ENCODE measurements at regions not wholly inside any gene's neighbourhood (a gene's known extent, or its start where the extent isn't known, plus 50 kb on each side); places are given as distances from the start of the nearest gene placed in this dataset.
"Not testable (repeated sequence)": the region's sequence is repeated elsewhere in the genome, so short reads cannot be mapped to it uniquely, and the experiment has no call there.

DNA sequence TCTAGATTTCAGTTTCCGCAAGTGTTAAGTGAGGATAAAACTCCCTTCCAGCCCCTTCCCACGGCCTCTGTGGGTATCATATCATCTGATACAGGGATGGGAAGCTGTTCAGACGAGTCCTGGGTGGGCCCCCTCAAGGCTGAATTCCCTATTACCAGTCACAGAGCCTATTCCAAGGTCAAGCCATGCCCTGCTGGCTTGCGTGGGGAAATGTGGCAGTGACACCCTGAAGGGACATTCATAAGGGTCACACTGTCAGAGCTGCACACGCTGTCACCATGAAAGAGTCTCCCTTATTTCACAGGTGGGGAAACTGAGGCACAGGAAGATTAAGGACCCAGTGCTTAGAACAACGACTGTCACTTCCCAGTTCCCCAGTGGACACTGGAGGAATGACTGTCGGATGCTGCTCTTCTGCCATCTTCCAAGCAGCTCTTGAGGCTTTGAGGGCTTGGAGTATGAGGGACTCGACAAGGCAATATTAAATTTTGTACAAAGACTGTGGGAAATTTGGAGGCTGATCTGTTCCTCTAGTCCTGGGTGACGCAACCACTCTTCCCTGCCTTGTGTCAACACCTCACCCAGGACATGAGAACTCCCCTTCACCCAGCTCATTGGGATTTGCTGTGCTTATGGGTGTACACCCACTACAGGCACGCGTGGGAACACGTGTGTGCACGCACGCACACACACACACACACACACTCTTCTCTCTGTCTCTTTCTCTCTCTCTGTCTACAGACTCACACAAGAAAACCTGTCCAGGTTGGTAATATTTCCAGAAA lies 386.0 kb downstream of the RPS24 start:
- DNase-seq = no peak

DNA sequence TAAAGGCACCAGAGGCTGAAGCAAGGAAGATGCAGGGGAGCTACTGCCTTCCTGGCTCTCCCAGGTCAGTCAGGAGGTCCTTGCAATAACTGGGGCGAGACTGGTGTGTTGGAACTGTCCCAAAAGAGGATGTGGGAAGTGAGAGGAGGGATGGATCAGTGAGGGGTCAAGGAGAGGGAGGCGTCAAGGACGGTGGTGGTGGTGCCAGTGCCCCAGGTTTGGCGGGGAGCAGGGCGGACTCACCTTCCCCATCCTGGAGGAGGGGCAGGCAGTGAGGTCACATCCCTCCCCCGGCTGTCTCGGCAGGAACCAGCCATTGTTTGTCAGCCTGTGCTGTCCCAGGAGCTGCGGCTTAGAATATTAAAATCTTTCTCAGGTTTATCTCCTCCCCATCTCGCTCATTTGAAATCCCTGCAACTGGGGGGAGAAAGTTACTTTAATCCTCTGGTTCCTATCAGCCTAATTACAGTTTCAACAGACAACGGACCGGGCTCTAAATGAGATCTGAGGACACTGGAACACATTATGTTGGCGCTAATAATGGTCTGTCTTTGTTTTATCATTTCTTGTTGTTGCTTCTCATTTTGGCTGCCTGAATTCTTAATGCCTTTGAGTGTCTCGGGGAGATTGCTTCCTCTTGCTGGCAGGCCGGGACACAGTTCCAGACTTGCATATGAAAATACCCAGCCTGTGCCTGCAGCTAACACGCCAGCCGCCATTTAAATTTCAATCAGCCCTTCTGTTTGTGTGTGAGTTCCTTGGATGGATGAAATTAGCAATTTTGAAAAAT lies 387.5 kb downstream of the RPS24 start:
- no peak for DNase-seq

GRCh38 chr10:78424050-78424449 lies 390.4 kb downstream of the RPS24 start:
- not testable (repeated sequence) for DNase-seq

GRCh38 chr10:78424723-78425122 lies 391.1 kb downstream of the RPS24 start:
- no peak for DNase-seq

DNA sequence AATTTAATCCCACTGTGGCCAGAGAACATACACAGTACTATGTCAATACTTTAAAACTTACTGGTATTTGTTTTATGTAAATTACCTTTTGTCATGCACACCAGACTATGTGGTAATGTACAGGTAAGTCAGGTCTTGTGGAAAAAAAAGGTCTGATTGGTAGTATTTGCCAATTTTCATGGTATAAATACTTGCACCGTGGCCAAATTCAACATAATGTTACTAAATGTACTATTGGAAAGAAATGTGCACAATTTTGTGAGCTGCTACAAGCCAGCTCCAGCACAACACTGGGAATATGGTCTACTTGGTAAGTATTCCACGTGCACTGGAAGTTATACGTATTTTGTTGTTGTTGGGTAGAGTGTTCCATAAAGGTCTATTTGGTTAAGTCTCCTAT lies 392.5 kb downstream of the RPS24 start:
- DNase-seq = no peak

- DNase-seq = no peak
Observed at GRCh38 chr10:78427497-78428031, 393.9 kb downstream of the RPS24 start.

DNA sequence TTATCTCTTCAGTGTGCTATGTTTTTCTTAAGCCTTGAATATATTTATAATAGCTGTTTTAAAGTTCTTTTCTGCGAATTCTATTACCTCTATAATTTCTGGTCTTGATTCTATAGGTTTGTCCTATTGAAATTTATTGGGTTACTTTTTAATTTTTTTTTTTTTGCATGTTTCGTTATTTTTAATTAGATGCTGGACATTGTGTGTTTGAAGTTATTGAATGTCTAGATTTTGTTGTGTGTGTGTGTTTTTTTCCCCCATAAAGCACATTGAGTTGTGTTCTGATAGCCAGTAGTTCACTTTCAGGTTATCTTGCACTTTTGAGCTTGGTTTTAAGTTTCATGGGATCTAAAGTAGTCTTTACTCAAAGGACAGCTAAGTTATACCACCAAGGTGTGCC lies 394.9 kb downstream of the RPS24 start:
- no peak for DNase-seq

GRCh38 chr10:78429984-78430383 lies 396.3 kb downstream of the RPS24 start:
- DNase-seq = no peak

DNA sequence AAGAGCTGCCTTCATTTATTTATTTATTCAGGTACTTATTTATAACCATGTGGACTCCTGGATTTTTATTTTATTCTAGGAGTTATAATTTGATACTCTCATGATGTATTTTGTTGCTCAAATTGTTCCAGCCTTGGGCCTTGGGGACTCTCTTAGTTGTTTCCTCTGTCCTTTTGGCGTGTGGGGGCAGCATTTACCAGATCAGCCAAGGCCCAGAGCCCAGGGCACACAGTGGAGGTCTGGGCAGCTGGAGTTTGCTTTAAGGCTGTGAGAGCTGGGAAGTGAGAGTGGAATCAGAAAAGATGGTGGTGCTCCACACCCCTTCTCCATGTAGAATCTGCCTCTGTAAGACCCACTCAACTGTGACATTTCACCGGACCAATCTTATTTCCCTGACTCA lies 398.9 kb downstream of the RPS24 start:
- no peak for DNase-seq

DNA sequence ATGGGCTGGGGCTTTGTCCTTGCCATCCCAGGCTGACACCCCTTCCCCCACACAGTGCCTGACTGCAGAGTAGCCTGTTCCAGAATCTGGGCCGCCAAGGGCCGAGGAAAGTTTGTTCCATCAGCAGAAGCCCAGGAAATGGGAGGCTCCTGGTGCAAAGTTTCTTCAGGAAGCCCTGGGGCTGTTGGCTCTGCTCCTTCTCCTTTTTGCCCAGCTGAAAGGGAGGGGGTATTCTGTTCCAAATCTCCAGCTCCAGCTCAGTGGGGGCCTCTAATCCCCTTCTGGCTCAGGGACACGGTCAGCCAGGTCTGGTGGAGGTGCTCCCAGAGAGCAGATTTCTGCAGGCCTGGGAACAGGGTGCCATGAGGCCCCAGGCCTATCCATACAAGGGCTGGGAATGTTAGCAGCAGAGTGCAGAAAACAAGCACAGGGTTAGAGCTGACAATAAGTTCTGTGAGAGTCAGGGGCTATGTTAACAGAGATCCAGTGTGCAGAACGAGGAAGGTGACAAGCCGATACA lies 399.5 kb downstream of the RPS24 start:
- no peak for DNase-seq

GRCh38 chr10:78433766-78434535 lies 400.3 kb downstream of the RPS24 start:
- no peak for DNase-seq

DNA sequence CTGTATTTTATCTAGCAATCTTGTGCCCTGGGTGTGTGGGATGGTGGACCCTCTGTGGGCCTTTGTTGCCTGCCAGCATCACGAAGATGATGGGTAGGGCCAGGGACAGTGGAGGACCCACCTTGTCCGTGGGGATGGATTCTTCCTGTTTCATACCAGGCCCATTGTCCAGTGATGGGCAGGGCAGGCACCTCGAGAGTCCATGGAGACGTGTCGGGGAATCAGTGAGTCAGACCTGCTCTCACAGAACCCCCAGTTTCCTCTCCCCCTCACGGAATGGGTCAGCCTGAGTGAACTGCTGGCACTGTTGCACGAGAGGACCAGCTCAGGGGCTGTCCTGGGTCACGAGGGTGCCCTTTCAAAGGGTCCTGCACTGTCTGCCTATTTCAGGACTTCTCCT lies 401.2 kb downstream of the RPS24 start:
- DNase-seq = no peak

DNA sequence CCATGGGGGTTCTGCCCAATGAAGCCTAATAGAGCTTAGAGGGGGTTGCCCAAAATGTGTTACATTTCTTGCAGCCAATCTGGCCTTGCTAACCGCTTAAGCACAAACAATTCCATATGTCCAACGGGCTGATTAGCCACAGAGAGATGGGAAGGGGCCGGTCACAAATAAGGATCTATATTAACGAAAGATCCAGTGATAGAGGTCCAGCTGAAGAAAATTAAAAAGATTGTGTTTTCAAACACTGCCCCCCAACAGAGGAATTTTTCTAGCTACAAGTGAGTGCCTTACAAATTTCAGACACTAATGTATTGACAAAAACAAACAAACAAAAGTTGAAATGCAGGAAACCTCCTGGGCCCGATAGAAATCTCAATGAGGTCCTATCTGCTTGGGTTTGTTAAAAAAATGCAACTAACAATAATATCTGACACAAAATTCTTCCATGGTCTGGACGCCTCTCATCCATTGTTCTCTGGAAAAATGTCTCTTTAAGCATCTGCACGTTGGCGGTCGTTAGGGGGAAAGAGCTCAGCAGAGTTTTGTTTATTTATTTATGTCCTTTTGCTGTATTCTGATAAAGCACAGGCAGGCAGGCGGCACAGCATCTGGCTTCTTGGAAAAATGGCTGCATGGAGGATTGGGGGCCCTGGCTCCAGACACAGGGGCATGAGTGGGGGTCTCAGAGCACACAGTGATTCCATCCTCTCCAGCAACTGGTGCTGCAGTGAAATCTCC lies 402.0 kb downstream of the RPS24 start:
- no peak for DNase-seq

GRCh38 chr10:78436222-78436573 lies 402.5 kb downstream of the RPS24 start:
- no peak for DNase-seq

DNA sequence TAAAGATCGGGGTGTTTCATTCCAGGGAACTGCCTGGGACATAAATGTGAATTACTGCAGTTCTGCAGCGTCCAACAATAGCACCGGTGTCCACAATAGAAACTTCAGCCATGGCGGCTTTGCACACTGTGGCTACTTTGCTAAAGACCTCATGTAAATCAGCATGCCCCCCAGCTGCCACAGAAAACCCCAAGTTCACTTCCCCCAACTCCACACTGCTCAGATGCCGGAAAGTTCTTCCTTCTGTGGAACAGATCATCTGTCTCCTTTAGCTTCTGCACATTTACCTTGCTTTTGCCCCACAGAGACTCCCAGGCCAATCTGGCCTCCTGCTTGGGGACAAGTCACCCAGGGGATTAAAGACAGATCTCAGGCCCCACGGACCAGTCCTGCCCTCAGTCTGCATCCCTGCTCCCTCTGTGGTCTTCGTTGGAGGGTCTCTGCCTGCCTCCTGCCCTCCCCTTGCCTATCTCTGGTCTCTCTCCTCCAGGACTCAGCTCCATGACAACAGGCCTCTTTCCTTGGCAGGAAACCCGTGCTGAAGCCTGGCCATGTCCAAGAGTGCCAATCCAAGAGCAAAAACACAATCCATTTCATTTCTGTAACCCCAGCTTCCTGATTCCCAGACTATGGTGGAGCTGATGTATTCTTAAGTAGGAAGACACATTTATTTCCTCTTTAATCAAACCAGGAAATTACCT lies 403.2 kb downstream of the RPS24 start:
- DNase-seq = no peak

DNA sequence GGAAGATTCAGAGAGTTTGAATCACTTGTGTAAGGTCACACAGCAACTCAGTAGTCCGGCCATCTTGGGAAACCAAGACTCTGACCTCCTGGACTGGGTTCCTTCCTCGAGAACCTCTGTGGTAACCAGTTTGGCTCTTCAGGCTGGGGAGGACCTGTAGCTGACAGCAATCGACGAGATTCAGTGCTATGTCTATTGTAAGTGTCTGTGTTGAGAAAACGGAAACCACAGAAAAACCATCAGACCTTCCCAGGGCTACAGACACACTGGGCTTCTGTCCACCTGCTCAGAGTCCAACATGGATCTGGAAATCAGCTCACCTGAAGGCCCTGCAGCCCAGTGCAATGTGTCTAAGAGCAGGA lies 403.7 kb downstream of the RPS24 start:
- DNase-seq = no peak

DNA sequence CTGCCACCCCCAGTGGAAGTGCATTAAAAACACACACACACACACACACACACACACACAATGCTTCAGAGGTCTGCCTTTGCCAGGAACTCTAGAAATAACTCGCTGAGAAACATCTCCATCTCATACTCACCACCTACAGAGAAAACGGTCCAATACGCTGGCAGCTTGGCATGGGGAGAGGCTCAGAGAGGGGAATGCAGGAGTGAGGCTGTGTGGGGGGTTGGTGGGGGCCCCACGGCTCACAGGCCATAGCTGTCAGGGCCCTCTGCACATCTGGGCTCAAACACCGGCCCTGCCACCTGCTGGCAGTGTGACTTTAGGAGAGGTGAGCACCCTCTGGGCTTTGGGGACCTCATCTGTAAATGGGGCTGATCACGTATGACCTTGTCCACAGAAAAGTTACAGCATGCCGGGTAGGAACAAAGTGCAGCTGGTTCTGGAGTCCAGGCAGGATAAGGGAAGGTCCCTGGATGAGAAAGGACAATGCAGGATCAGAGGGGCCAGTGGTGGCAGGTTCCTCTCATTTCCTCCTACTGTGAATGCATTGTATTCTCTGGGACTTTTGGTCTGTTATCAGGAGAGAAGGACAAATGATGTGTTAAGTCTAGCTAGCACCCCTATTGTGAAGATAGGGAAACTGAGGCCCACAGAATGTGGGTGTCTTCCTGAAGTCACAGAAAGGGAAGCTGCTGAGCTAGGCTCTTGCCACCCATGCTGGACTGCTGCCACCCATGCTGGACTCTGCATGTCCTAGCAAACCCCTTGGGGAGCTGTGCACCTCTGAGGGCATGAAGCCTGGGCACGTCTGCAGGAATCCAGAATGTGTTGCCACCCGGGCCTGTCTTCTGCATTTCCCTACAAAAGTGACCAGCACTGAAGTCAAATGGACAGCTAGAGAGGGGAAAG lies 404.6 kb downstream of the RPS24 start:
- no peak for DNase-seq

- DNase-seq = no peak
Observed at GRCh38 chr10:78438907-78439809, 405.5 kb downstream of the RPS24 start.

GRCh38 chr10:78441010-78441409 lies 407.3 kb downstream of the RPS24 start:
- DNase-seq = no peak

GRCh38 chr10:78441694-78442093 lies 408.0 kb downstream of the RPS24 start:
- no peak for DNase-seq
